GM18502 (cell line): ENCODE measurements at regions not wholly inside any gene's neighbourhood (a gene's known extent, or its start where the extent isn't known, plus 50 kb on each side); places are given as distances from the start of the nearest gene placed in this dataset.
"Not testable (repeated sequence)": the region's sequence is repeated elsewhere in the genome, so short reads cannot be mapped to it uniquely, and the experiment has no call there.

Source experiments
- ATAC-seq: cut with Tn5 transposase; IDR thresholded peaks from one replicate; pipeline ENCODE4 v1.9.1; 2021; ENCODE audit warnings: mild to moderate bottlenecking; ENCODE audit not compliant: unreplicated experiment, poor library complexity

DNA sequence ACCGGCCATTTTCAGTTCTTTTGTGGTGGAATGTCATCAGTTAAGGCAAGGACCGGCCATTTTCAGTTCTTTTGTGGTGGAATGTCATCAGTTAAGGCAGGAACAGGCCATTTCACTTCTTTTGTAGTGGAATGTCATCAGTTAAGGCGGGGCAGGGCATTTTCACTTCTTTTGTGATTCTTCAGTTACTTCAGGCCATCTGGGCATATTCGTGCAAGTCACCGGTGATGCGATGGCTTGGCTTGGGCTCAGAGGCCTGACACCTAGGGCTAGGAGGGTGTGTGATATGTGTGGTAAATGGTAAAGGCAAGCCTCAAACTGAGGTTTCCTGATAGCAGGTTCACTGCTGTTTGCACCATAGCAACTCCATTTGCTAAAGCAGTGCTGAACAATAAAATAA lies 293.2 kb upstream of the SEMA6A start:
- not testable (repeated sequence) for ATAC-seq

DNA sequence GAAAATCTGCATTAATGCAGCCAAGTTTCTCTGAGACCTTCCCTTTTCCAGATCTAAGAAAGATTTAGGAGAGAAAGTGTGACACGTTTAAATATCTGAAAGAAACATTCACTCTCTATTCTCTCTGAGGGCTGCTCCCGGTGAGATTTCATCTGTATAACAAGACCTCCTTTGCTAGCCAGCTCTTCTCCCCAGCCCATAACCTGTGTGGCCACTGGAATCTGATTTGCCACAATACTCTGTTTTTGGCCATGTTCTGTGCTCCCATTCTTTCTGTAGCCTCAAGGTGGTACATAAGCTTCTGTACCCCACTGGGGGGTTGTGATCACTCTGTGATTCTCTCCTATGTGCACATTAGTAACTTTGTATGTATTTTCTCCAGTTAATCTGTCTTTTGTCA lies 291.0 kb upstream of the SEMA6A start:
- ATAC-seq, result no peak

DNA sequence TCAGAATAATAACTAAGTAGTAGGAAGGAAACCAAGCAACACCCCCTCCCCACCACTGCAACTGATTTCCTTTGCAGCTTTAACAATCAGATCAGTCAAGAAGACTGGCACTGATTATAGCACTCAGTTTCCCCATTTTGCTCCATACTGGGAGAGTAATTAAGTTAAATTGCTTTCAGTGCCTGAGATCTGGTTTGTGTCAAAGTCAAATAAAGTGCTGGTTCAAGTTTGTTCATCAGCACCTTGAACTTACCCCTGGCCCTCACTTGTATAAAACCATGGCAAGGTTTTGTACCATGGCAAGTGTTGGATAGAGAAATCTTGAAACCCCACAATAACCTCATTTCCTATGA lies 290.2 kb upstream of the SEMA6A start:
- no peak for ATAC-seq

GRCh38 chr5:116864157-116864837 lies 289.7 kb upstream of the SEMA6A start:
- ATAC-seq, result no peak

- no peak for ATAC-seq
These were observed 288.2 kb upstream of the SEMA6A start for GRCh38 chr5:116862632-116863455.

- no peak for ATAC-seq
These were observed 287.0 kb upstream of the SEMA6A start for GRCh38 chr5:116861666-116862065.

DNA sequence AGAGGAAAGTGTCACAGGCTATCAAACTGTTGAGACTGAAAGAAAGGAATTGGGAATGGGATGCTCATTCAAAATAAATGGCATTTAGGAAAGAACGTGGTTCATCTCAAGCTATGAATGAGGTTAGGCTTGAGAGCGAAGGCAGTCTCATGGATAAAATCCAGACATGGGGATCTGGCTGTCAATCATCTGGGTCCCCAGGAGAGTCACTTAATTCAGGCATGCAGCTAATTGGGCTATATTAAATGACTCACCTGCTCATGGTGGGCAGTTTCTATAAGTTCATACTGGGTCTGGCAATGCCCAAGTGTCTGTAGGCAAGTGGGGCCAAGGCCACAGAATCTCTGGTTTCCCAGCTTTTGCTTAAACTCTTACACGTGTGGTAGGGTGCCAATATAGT lies 286.5 kb upstream of the SEMA6A start:
- ATAC-seq, result no peak

DNA sequence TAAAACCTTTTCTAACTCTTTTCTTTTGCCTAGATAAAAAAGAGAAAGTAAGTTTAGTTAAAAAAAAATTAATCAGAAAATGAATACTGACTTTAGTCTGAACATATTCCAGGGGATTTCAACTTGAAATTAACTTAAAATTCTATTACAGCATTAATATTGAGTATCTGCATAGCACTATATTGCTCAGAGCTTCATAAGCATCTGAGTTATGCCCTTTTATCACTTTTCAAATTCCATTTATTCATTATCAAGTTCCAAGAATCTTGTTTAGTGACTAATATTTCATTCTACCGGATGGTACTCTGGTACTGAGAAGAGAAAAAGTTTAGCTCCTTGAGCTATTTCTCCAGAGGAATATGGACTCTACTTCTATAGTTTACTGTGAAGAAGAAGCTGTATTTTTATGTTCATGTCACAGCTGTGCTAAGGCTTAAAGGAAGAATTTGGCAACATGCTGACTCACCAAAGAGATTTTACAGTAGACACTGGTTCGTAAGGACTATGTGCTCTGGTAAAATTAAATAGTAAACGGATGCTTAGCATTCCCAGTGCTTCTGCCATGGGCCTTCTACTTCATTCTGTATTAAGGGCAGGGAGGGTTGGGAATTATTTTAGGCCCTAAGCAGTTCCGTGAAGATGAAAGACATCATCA lies 285.2 kb upstream of the SEMA6A start:
- ATAC-seq, result no peak

GRCh38 chr5:116858705-116859333 lies 284.2 kb upstream of the SEMA6A start:
- no peak for ATAC-seq

DNA sequence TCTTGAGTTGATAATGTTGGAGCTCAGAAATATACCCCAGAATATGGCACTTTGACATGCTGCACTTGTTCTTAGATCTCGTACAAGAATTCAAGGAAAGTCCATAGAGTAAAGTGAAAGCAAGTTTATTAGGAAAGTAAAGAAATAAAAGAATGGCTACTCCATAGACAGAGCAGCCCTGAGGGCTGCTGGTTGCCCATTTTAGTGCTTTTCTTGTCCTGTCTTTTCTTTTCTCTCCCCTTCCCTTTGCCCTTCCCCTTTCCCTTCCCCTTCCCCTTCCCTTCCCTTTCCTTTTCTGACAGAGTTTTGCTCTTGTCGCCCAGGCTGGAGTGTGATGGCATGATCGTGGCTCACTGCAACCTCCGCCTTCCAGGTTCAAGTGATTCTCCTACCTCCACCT lies 283.4 kb upstream of the SEMA6A start:
- ATAC-seq, result not testable (repeated sequence)

GRCh38 chr5:116856271-116856670 lies 281.6 kb upstream of the SEMA6A start:
- no peak for ATAC-seq

DNA sequence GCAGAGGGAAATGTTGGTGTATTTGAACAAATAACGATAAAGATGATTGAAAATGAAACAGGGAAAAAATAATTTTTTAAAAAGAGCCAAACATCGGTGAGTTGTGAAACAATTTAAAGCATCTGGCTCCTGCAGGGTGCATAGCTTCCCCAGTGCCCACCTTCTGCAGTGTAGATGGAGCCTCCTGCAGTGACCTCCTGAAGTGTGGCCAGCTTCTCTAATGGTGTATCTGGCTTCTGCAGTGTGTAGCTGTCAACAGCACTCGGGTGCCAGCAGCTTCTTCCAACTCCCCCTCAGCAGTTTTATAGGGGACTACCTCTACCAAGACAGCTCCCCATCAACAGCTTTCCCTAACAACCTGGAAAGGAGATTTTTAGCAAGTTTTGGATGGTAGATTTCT lies 279.4 kb upstream of the SEMA6A start:
- ATAC-seq, result no peak

- no peak for ATAC-seq
These were observed 274.4 kb upstream of the SEMA6A start for GRCh38 chr5:116848954-116849581.

DNA sequence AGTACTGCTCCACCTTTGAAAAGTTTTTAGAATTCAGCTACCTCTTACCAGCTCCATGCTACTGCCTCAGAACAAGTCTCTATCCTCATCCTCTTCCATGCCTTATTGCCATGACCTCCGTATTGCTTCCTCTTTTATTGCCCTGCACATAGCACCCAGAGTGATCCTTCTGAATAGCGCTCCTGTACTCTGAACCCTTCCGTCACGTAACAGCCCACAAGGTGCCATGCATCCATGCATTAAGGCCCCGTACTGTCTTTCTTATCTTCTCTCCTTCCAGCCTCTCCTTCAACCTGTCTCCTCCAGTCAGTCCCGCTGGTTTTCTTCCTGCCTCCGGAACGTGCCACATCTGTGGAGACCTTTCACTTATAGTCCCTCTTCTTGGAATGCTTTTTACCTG lies 273.3 kb upstream of the SEMA6A start:
- ATAC-seq, result no peak

DNA sequence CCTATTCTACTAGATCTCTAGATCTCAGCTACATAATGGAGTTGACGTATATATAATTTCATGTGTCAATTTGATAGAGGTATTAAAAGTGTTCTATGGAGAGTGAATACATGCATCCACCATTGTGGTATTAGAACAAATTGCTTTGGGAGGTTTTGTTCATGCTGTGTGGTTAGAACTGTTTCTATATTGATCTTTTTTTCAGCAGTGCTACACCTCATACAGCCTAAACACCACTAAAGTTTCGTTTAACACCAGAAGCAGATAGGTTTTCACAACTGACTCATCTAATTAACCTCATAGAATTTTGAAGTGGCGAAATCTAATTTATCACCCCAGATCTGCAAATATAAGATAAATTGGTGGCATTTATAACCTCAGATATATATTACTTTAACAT lies 269.4 kb upstream of the SEMA6A start:
- ATAC-seq, result no peak

GRCh38 chr5:116842514-116842961 lies 267.9 kb upstream of the SEMA6A start:
- ATAC-seq, result no peak

GRCh38 chr5:116841734-116842133 lies 267.1 kb upstream of the SEMA6A start:
- ATAC-seq, result no peak

DNA sequence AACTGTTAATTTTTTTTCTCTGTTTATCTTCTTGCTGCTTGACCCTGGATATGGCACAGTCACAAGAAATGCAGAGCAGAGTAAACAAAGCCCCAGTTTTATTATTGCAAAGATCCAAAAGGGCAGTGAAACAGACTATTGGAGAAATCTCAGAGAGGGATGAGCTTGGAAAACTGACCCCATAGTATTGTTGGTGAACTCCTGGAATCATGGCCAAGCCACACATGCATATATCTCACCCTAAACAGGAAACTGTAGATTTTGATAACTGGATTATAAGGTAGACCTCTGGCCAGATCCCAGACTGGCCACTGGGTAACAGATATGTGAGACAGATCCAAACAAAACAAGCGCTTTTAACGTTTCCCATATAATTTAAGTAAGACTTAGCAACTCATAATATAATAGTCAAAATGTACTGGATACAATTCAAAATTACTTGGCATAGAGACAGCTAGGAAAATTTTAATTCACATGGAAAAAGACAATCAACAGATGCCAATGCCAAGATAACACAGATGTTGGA lies 263.5 kb upstream of the SEMA6A start:
- ATAC-seq, result no peak

DNA sequence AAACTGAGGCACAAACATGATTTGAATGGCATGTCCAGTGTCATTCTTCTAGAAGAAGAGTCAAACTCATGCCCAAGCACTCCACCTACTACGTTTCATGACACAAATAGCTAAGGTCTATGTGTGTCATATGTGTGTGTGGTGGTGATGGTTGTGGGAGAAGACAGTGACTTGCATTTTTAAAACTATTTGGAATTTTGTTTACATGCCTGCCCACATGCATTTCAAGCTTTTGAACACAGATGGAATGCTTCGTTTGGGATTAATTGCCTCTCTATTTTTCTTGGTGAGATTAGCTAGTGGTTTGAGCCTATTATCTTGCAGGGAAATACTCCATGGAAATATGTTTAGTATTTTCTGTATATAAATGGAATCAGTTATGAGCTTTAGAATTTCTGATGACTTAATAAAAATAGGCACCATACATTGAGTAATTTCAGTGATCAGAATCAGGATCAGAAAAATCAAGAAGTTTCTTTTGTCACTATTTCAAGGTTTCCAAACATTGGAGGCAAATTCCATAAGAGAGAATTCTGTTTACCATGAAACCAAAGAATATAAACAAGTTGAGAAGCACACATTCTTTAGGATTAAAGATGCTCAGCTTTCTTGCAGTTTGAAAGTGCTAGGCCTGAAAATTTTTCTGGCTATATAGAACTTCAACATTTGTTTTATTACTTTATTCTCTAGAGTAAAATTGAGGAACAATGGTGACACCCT lies 260.3 kb upstream of the SEMA6A start:
- ATAC-seq, result no peak

DNA sequence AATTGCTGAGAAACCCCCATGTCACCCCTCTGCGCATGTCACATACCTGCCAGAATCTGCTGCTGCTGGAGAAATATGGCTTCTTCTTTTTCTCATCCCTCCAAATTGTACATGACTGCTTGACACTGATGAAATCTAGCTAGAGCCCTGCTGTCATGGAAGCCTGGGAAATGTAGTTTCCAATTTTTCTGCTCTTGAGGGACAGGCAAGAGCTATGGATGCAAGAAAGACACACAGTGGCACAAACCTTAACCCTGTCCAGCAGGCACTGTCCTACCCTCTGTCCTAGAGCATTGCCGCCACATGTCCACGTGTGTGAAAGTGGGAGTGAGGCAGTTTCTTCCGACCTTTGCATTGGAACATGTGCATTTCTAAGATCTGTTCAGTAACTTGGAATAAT lies 255.5 kb upstream of the SEMA6A start:
- no peak for ATAC-seq
